Hepatocyte (in vitro differentiated cells): ENCODE measurements at regions not wholly inside any gene's neighbourhood (a gene's known extent, or its start where the extent isn't known, plus 50 kb on each side); places are given as distances from the start of the nearest gene placed in this dataset.

Experiments used
- CTCF ChIP-seq: fragments of 200-600 bp; sonication (generic); IDR thresholded peaks from 2 replicates; pipeline ENCODE4 v1.5.1; 2016; ENCODE audit warnings: antibody characterized with exemption, mild to moderate bottlenecking; ENCODE audit not compliant: poor library complexity
- EZH2phosphoT487 ChIP-seq: fragments of 200-600 bp; sonication (generic); IDR thresholded peaks from one replicate; pipeline ENCODE4 v1.6.1; 2018; ENCODE audit warnings: antibody characterized with exemption, mild to moderate bottlenecking, low read depth, moderate library complexity; ENCODE audit not compliant: unreplicated experiment, severe bottlenecking

- TF ChIP-seq EZH2phosphoT487: no peak
- TF ChIP-seq CTCF: no peak
These were observed 551.0 kb upstream of the NBEA start for GRCh38 chr13:34391076-34391475.
